SK-N-SH (cell line): ENCODE measurements at regions not wholly inside any gene's neighbourhood (a gene's known extent, or its start where the extent isn't known, plus 50 kb on each side); places are given as distances from the start of the nearest gene placed in this dataset.
"Not testable (repeated sequence)": the region's sequence is repeated elsewhere in the genome, so short reads cannot be mapped to it uniquely, and the experiment has no call there.

Experiments
- CTCF ChIA-PET: fragments of 300-600, 350-600 bp; formaldehyde crosslinking; extraction: SDS; loops from one replicate; lab custom pipeline; 2021; lab: Yijun Ruan, JAX
- POLR2A ChIA-PET: fragments of 350-600 bp; sonication (Branson Sonifier 250); formaldehyde crosslinking; extraction: SDS; loops from one replicate; lab custom pipeline; 2020; ENCODE audit warnings: antibody characterized with exemption, inconsistent platforms; lab: Yijun Ruan, JAX
- DNase-seq: peaks from one replicate; pipeline ENCODE4 v3.0.0; 2012
- H2AFZ ChIP-seq: fragments of 200-600 bp; sonication (generic); 2 replicates; pipeline ENCODE4 v1.8.1; 2016; ENCODE audit warnings: antibody characterized with exemption, mild to moderate bottlenecking, low read depth
- H3F3A ChIP-seq: fragments of 200-600 bp; sonication (generic); replicated peaks from 2 replicates; pipeline ENCODE3; 2016; ENCODE audit warnings: antibody characterized with exemption, mild to moderate bottlenecking; ENCODE audit not compliant: insufficient read depth
- H3K27ac ChIP-seq, 2 experiments: fragments of 200-500 bp in 1 of 2; fragments of 200-600 bp in 1 of 2; sonication (Bioruptor generic) in 1 of 2; sonication (generic), shearing (Covaris generic) in 1 of 2; 2 replicates each; pipeline versions ENCODE4 v1.5.1 to v1.6.1; 2014 to 2016; ENCODE audit warnings: low read depth in 2 of 2, inconsistent platforms in 1 of 2, low read length in 1 of 2, mild to moderate bottlenecking in 1 of 2, mixed read lengths in 1 of 2
- H3K27me3 ChIP-seq: fragments of 200-600 bp; sonication (generic), shearing (Covaris generic); 2 replicates; pipeline ENCODE4 v1.6.1; 2016; ENCODE audit warnings: mixed run types; ENCODE audit not compliant: insufficient read depth
- H3K36me3 ChIP-seq, 2 experiments: fragments of 200-500 bp in 1 of 2; fragments of 200-600 bp in 1 of 2; sonication (Bioruptor generic) in 1 of 2; sonication (generic) in 1 of 2; replicated peaks in 1 of 2; 2 replicates each; pipeline versions ENCODE3 to v1.5.1; 2014 to 2016; ENCODE audit warnings: low read length in 1 of 2, mild to moderate bottlenecking in 1 of 2; ENCODE audit not compliant: insufficient read depth in 2 of 2, control insufficient read depth in 1 of 2
- H3K4me1 ChIP-seq, 2 experiments: fragments of 200-500 bp in 1 of 2; fragments of 200-600 bp in 1 of 2; sonication (Bioruptor generic) in 1 of 2; sonication (generic), shearing (Covaris generic) in 1 of 2; 2 replicates each; pipeline versions ENCODE4 v1.5.1 to v1.6.1; 2014 to 2016; ENCODE audit warnings: low read depth in 1 of 2, low read length in 1 of 2, mixed run types in 1 of 2; ENCODE audit not compliant: insufficient read depth in 2 of 2, control insufficient read depth in 1 of 2
- H3K4me2 ChIP-seq: fragments of 200-600 bp; sonication (generic), shearing (Covaris generic); 2 replicates; pipeline ENCODE4 v1.6.1; 2017; ENCODE audit warnings: mixed run types
- H3K4me3 ChIP-seq, 2 experiments: fragments of 200-500 bp in 1 of 2; fragments of 200-600 bp in 1 of 2; sonication (Bioruptor generic) in 1 of 2; sonication (generic), shearing (Covaris generic) in 1 of 2; 2 replicates each; pipeline versions ENCODE4 v1.5.1 to v1.8.1; 2014 to 2016; ENCODE audit warnings: low read depth in 2 of 2, inconsistent platforms in 1 of 2, low read length in 1 of 2, mild to moderate bottlenecking in 1 of 2, mixed read lengths in 1 of 2, moderate library complexity in 1 of 2
- H3K79me2 ChIP-seq: fragments of 200-600 bp; sonication (generic); 2 replicates; pipeline ENCODE4 v1.8.1; 2017; ENCODE audit warnings: mild to moderate bottlenecking; ENCODE audit not compliant: insufficient read depth
- H3K9ac ChIP-seq: fragments of 200-600 bp; sonication (generic); 2 replicates; pipeline ENCODE4 v1.6.1; 2017; ENCODE audit warnings: mixed run types
- H3K9me2 ChIP-seq: fragments of 200-600 bp; sonication (generic); 2 replicates; pipeline ENCODE4 v1.6.1; 2017; ENCODE audit warnings: mixed run types
- H3K9me3 ChIP-seq: fragments of 200-600 bp; sonication (generic); 2 replicates; pipeline ENCODE4 v1.6.1; 2017; ENCODE audit warnings: mixed run types, mild to moderate bottlenecking, moderate library complexity
- H4K20me1 ChIP-seq: fragments of 200-600 bp; sonication (generic); 2 replicates; pipeline ENCODE4 v1.6.1; 2017; ENCODE audit warnings: mild to moderate bottlenecking, mixed run types; ENCODE audit not compliant: insufficient read depth
- EP300 ChIP-seq, 2 experiments: IDR thresholded peaks; 2 replicates each; pipeline versions ENCODE4 v1.4.0 to v1.6.1; 2012; ENCODE audit warnings: borderline replicate concordance in 1 of 2, low read depth in 1 of 2, low read length in 1 of 2
- GABPA ChIP-seq: IDR thresholded peaks from 2 replicates; pipeline ENCODE4 v1.4.0; 2012; ENCODE audit warnings: low read depth, mild to moderate bottlenecking
- GATA2 ChIP-seq: sonication (generic); formaldehyde crosslinking; IDR thresholded peaks from 2 replicates; pipeline ENCODE4 v1.5.0; 2020; ENCODE audit warnings: mild to moderate bottlenecking, missing genetic modification reagents
- JUND ChIP-seq: IDR thresholded peaks from 2 replicates; pipeline ENCODE4 v1.4.0; 2012
- MXI1 ChIP-seq: IDR thresholded peaks from 2 replicates; pipeline ENCODE4 v1.6.1; 2012; ENCODE audit warnings: mild to moderate bottlenecking, low read depth, low read length, improper control_type of control experiment
- NRF1 ChIP-seq: IDR thresholded peaks from 2 replicates; pipeline ENCODE4 v1.6.1; 2012; ENCODE audit warnings: low read depth, mild to moderate bottlenecking, low read length
- SIN3A ChIP-seq: IDR thresholded peaks from 2 replicates; pipeline ENCODE4 v1.6.1; 2012; ENCODE audit warnings: low read depth, mild to moderate bottlenecking, low read length, moderate library complexity, borderline replicate concordance
- TCF12 ChIP-seq: IDR thresholded peaks from 2 replicates; pipeline ENCODE4 v1.4.0; 2012
- TEAD4 ChIP-seq: IDR thresholded peaks from 2 replicates; pipeline ENCODE4 v1.4.0; 2012; ENCODE audit warnings: mild to moderate bottlenecking, borderline replicate concordance; ENCODE audit not compliant: insufficient read depth
- WGBS: methylation state at CpG from one replicate; pipeline ENCODE4 v1.1.6; 2017; ENCODE audit warnings: low lambda C conversion rate; 5-methylcytosine and 5-hydroxymethylcytosine counted together
- TF ChIP-seq, protein P1 (sequence below): IDR thresholded peaks from 2 replicates; pipeline ENCODE4 v1.4.0; 2012; ENCODE audit warnings: low read depth
- TF ChIP-seq, protein P2 (sequence below): IDR thresholded peaks from 2 replicates; pipeline ENCODE4 v1.4.0; 2012; ENCODE audit warnings: low read depth, borderline replicate concordance
- TF ChIP-seq, protein P3 (sequence below): IDR thresholded peaks from 2 replicates; pipeline ENCODE4 v1.4.0; 2012; ENCODE audit warnings: low read depth, borderline replicate concordance
- TF ChIP-seq, protein P4 (sequence below): IDR thresholded peaks from 2 replicates; pipeline ENCODE4; 2012

DNA sequence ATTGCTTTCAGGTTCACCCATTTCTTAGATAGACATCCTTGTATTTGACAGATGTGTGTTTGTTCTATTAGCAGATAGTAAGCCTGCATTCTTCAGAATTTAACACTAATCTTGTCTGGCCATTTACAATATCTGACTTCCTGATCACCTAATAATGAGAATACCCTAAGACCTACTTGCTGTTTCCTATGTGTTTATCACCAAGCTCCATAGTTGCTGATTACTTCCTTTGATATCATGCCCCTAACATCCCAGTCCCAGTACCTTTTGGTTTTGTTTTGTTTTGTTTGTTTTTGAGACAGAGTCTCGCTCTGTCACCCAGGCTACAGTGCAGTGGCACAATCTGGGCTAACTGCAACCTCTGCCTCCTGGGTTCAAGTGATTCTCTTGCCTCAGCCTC, 143.6 kb upstream of the DST start:
- no peak overlapping the region for H2AFZ ChIP-seq
- POLR2A ChIA-PET, result no interaction called here

DNA sequence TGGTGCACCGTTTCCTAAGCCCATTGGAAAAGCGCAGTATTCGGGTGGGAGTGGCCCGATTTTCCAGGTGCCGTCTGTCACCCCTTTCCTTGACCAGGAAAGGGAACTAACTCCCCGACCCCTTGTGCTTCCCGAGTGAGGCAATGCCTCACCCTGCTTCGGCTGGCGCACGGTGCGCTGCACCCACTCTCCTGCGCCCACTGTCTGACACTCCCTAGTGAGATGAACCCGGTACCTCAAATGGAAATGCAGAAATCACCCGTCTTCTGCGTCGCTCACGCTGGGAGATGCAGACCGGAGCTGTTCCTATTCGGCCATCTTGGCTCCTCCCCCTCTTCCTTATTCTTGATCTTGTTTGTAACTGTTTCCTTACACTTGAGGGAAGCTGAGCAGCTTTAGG, 142.8 kb upstream of the DST start:
- H3K27ac ChIP-seq, H3K4me3 ChIP-seq, H3K4me2 ChIP-seq, H3K9me3 ChIP-seq, POLR2A ChIA-PET, H3K27me3 ChIP-seq, H2AFZ ChIP-seq, DNase-seq, H3F3A ChIP-seq, CTCF ChIA-PET, H3K9ac ChIP-seq, H3K4me1 ChIP-seq, H3K9me2 ChIP-seq: not testable (repeated sequence)
- H3K36me3 ChIP-seq, result peaks cover 0 to 18% of the 10 kb centered on the region in 2 experiments
- H4K20me1 ChIP-seq, result peaks cover 41% of the 10 kb centered on the region
- H3K79me2 ChIP-seq, result peaks cover 80% of the 10 kb centered on the region
- WGBS, result 94% methylated on average over 14 of the region's 19 CpGs

More for the DNA sequence above, 143.6 kb upstream of the DST start:
- H3K9me3 ChIP-seq, result no peaks in the 10 kb centered on the region
- 100% methylated on average over 1 of the region's 1 CpG for WGBS
- TF ChIP-seq TEAD4 (no peak), GATA2 (CRISPR knock-in tag) (no peak), NRF1 (no peak), EP300 (IDR thresholded peaks at IDR 0.05; ENCODE audit: borderline replicate concordance in 1 of 2, low read depth in 1 of 2, low read length in 1 of 2) (no peak), JUND (no peak), SIN3A (no peak), MXI1 (no peak), TCF12 (no peak), GABPA (no peak)
- TF ChIP-seq, protein P1, sequence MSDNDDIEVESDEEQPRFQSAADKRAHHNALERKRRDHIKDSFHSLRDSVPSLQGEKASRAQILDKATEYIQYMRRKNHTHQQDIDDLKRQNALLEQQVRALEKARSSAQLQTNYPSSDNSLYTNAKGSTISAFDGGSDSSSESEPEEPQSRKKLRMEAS, result no peak
- TF ChIP-seq, protein P2, sequence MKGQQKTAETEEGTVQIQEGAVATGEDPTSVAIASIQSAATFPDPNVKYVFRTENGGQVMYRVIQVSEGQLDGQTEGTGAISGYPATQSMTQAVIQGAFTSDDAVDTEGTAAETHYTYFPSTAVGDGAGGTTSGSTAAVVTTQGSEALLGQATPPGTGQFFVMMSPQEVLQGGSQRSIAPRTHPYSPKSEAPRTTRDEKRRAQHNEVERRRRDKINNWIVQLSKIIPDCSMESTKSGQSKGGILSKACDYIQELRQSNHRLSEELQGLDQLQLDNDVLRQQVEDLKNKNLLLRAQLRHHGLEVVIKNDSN, result no peak
- TF ChIP-seq, protein P3, sequence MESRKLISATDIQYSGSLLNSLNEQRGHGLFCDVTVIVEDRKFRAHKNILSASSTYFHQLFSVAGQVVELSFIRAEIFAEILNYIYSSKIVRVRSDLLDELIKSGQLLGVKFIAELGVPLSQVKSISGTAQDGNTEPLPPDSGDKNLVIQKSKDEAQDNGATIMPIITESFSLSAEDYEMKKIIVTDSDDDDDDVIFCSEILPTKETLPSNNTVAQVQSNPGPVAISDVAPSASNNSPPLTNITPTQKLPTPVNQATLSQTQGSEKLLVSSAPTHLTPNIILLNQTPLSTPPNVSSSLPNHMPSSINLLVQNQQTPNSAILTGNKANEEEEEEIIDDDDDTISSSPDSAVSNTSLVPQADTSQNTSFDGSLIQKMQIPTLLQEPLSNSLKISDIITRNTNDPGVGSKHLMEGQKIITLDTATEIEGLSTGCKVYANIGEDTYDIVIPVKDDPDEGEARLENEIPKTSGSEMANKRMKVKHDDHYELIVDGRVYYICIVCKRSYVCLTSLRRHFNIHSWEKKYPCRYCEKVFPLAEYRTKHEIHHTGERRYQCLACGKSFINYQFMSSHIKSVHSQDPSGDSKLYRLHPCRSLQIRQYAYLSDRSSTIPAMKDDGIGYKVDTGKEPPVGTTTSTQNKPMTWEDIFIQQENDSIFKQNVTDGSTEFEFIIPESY, result no peak
- TF ChIP-seq, protein P4, sequence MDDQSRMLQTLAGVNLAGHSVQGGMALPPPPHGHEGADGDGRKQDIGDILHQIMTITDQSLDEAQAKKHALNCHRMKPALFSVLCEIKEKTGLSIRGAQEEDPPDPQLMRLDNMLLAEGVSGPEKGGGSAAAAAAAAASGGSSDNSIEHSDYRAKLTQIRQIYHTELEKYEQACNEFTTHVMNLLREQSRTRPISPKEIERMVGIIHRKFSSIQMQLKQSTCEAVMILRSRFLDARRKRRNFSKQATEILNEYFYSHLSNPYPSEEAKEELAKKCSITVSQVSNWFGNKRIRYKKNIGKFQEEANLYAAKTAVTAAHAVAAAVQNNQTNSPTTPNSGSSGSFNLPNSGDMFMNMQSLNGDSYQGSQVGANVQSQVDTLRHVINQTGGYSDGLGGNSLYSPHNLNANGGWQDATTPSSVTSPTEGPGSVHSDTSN, result no peak
- H3F3A ChIP-seq, result no peaks in the 10 kb centered on the region
- H3K79me2 ChIP-seq, result peaks cover 81% of the 10 kb centered on the region
- no peak overlapping the region for H3K4me2 ChIP-seq
- 0 out of 4 replicates have a peak, but pooled peaks cover 0 to 7% of the 10 kb centered on the region in 2 experiments for H3K4me1 ChIP-seq
- H4K20me1 ChIP-seq, result peaks cover 48% of the 10 kb centered on the region
- H3K36me3 ChIP-seq, result peaks cover 0 to 22% of the 10 kb centered on the region in 2 experiments
- CTCF ChIA-PET, result no interaction called here
- no peaks in the 10 kb centered on the region for H3K9me2 ChIP-seq
- DNase-seq, result no peak
- H3K27ac ChIP-seq, result no peak overlapping the region
- no peak overlapping the region for H3K4me3 ChIP-seq
- H3K27me3 ChIP-seq, result no peaks in the 10 kb centered on the region
- H3K9ac ChIP-seq, result no peak overlapping the region

DNA sequence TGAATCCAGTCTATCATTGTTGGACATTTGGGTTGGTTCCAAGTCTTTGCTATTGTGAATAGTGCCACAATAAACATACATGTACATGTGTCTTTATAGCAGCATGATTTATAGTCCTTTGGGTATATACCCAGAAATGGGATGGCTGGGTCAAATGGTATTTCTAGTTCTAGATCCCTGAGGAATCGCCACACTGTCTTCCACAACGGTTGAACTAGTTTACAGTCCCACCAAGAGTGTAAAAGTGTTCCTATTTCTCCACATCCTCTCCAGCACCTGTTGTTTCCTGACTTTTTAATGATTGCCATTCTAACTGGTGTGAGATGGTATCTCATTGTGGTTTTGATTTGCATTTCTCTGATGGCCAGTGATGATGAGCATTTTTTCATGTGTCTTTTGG, 137.4 kb upstream of the DST start:
- CTCF ChIA-PET, POLR2A ChIA-PET: not testable (repeated sequence)

DNA sequence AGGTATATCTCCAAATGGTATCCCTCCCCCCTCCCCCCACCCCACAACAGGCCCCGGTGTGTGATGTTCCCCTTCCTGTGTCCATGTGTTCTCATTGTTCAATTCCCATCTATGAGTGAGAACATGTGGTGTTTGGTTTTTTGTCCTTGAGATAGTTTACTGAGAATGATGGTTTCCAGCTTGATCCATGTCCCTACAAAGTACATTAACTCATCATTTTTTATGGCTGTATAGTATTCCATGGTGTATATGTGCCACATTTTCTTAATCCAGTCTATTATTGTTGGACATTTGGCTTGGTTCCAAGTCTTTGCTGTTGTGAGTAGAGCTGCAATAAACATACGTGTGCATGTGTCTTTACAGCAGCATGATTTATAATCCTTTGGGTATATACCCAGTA, 135.8 kb upstream of the DST start:
- H2AFZ ChIP-seq, H3K4me2 ChIP-seq, CTCF ChIA-PET, H3K9me3 ChIP-seq, H3K9ac ChIP-seq, H3K36me3 ChIP-seq, POLR2A ChIA-PET, H3K4me3 ChIP-seq, H3K27me3 ChIP-seq, H3K4me1 ChIP-seq, DNase-seq, H3K27ac ChIP-seq, H3K9me2 ChIP-seq: not testable (repeated sequence)
- H4K20me1 ChIP-seq, result peaks cover 38% of the 10 kb centered on the region
- H3K79me2 ChIP-seq, result peaks cover 81% of the 10 kb centered on the region
- H3F3A ChIP-seq, result peaks cover 19% of the 10 kb centered on the region
- WGBS, result 92% methylated on average over 2 of the region's 2 CpGs

More for the DNA sequence above, 137.4 kb upstream of the DST start:
- not testable (repeated sequence) for H3K9me3 ChIP-seq, H3K9me2 ChIP-seq, H3F3A ChIP-seq, H3K4me1 ChIP-seq, H3K36me3 ChIP-seq, H3K9ac ChIP-seq, H3K27ac ChIP-seq, H3K4me3 ChIP-seq, DNase-seq, H3K27me3 ChIP-seq, H2AFZ ChIP-seq, H3K4me2 ChIP-seq
- H4K20me1 ChIP-seq, result peaks cover 22% of the 10 kb centered on the region
- peaks cover 78% of the 10 kb centered on the region for H3K79me2 ChIP-seq
- 100% methylated on average over 2 of the region's 2 CpGs for WGBS
